ENCODE measurements at regions not wholly inside any gene's neighbourhood (a gene's known extent, or its start where the extent isn't known, plus 50 kb on each side); places are given as distances from the start of the nearest gene placed in this dataset.

DNA sequence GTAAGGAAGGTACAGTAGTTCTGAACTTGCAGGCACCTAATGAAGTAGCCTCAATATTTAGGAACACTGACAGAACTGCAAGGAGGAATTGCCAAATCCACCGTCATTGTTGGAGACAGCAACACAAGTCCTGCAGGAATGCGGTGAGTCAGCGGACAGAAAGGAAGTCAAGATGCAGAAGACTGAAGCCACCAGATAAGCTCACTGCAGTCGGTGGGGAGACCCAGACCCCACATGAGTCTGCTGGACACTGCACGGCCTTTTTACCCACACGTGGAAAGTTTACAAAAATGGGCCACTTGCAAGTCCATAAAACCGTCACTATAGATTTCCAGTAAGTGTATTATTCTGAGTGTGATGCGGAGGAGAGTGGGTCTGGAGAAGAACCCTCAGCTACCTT lies 1471.6 kb downstream of the TBC1D22A start:
- DNase-seq = no peak

DNA sequence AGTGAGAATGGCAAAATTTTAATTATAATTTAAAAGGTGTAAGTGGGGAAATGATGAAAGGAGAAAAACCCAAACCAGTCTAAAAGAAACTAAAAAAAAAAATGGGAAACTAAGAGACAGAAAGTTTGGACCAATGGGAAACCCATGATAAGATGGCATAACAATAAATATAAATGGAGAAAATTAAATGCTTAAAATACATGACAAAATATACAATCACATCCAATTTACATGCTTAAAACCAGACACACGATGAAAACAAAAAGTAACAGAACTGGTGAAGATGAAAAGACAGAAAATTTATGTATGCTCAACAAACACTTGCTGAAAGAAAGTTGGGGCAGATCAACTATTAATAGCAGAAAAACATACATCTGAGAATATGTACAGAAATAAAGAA lies 1471.1 kb downstream of the TBC1D22A start:
- no peak for DNase-seq

DNA sequence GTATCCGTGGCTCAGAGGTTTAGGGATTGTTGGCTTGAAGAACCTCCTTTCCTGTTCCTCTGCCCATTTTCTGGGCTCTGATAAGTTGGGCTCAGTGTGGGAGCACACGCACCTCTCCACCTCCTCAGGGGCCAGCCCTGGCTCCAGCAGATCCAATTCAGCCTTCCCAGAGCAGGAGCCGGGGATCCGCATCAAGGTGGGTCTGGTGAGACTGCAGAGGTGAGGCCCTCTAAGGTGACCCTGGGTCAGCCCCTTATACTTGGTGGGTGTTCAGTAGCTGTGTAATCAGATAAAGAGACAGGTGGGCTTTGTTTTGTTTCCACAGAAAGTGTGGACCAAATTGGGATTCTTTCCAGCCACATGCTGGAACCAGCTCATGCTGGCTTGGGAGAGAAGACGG lies 1466.0 kb downstream of the TBC1D22A start:
- no peak for DNase-seq

GRCh38 chr22:48227341-48228018 lies 1465.0 kb downstream of the TBC1D22A start:
- no peak for DNase-seq

GRCh38 chr22:48226026-48227013 lies 1463.9 kb downstream of the TBC1D22A start:
- no peak for DNase-seq

- no peak for DNase-seq
Observed at GRCh38 chr22:48224332-48224731, 1461.9 kb downstream of the TBC1D22A start.

DNA sequence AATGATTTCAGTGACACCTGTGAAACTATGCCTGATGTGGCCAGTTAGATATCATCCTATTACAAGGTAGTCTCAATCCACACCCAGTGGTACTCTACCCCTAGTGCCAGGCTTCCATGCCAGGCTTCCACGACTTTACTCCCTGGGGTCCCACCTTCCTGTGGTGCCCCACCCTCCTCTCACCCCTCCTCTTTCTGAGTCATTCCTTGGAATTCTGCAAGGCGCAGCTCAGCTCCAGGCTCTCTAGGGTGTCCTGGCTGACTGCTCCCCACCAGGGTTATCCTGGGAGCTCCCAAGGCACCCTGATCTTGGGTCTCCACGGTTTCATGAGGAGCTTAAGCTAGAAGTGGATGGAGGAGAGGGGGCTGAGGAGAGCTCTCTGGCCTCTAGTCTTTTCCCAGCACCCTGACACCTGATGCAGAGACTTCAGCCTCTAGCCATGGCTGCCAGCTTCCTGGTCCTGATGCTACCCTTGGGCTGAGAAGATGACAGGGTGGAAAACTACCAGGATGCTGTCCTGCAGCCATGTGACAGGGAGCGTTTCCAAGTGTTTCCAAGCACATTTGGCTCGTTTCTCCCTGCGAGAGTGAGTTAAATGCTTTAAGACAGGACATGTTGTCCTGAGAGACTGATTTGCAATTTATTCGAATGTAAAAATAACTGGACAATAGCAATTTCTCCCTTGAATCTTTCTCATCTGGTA lies 1461.2 kb downstream of the TBC1D22A start:
- DNase-seq = no peak

- DNase-seq = no peak
Observed at GRCh38 chr22:48222742-48223487, 1460.5 kb downstream of the TBC1D22A start.

DNA sequence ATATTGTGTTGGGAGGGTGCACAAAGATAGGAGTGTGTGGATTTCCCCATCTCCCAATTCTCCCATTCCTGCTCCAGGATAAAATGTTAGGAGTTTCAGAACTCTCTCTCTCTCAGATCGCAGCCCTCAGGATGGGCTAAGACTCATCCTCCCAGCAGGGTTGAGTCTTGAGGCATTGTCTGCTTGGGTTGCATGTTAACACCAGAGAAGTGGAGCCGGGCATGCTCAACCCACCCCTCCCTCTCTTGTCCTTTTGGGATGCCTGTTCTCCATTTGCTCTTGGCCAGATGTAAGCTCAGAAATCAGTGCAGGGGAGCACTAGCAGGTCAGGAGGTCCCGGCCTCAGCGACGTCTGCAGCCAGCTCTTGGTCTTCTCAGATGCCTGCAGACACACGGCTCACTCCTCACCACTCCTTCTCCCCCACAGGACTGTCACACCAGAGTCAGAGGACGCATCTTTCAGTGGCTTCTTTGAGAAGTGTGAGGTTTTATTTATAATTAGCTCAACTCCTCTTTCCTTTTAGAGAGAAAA lies 1456.5 kb downstream of the TBC1D22A start:
- no peak for DNase-seq

- DNase-seq = no peak
Observed at GRCh38 chr22:48217596-48217995, 1455.1 kb downstream of the TBC1D22A start.

GRCh38 chr22:48212727-48213126 lies 1450.3 kb downstream of the TBC1D22A start:
- no peak for DNase-seq

DNA sequence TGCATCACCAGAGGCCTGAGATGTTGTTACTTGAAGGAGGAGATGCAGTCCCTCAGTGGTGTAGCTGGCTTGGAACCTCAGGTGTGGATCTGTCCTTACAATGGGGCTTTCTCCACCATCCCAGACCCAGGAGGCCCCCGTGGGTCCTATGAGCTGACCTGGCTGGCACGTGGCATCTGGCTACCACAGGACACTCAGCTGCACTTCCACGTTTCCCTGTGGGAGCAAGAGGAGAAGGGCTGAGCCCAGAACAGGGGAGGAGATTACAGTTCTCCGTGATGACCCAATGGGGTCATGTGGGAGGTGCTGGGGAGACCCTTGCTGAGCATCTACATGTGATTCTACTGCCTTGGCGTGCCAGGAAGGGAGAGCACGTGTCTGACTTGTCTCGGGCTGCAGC lies 1448.4 kb downstream of the TBC1D22A start:
- no peak for DNase-seq

GRCh38 chr22:48210198-48210580 lies 1447.7 kb downstream of the TBC1D22A start:
- no peak for DNase-seq

- no peak for DNase-seq
Observed at GRCh38 chr22:48209473-48210197, 1447.2 kb downstream of the TBC1D22A start.

GRCh38 chr22:48208894-48209293 lies 1446.4 kb downstream of the TBC1D22A start:
- DNase-seq = no peak

GRCh38 chr22:48207919-48208535 lies 1445.6 kb downstream of the TBC1D22A start:
- DNase-seq = no peak

GRCh38 chr22:48205790-48206189 lies 1443.3 kb downstream of the TBC1D22A start:
- DNase-seq = no peak

DNA sequence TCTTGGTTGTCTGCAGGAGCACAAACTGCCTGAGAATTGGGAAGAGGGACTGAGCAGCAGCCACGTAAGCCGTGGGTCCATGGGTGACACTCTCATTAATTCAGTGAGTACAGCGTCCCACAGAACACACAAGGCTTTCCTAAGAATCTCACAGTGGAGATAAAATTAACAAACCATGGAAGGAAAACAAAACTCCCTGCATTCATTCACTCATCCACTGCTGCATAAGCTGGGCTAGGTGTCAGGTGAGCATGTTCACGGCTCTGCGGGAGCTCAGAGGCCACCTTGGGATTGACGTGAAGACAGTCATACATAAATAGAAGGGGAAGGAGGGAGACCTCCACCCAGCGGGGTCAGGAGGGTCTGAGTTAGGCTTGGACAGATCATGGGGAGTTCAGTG lies 1442.7 kb downstream of the TBC1D22A start:
- DNase-seq = no peak

GRCh38 chr22:48204296-48204695 lies 1441.8 kb downstream of the TBC1D22A start:
- no peak for DNase-seq

DNA sequence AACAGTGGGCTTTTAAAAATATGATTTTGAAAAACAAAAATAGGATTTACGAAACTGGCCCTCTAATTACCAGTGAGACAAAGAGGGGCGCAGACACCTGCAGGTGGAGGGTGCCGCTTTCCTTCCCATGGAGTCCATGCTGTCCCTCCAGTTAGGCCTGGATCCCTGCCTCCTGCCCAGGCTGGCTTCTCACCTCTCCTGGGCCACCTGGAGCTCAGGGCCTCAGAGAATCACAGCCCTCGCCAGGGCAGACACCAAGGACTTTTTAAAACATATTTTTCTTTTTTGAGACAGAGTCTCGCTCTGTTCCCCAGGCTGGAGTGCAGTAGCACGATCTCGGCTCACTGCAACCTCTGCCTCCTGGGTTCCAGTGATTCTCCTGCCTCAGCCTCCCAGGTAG lies 1437.2 kb downstream of the TBC1D22A start:
- DNase-seq = no peak

All from activated effector memory CD4-positive, alpha-beta T cell treated with Interleukin-2 at 50 U/mL for 16 hours (primary cell).